GM18868 (cell line): ENCODE measurements at regions not wholly inside any gene's neighbourhood (a gene's known extent, or its start where the extent isn't known, plus 50 kb on each side); places are given as distances from the start of the nearest gene placed in this dataset.
"Not testable (repeated sequence)": the region's sequence is repeated elsewhere in the genome, so short reads cannot be mapped to it uniquely, and the experiment has no call there.

Experiments
- ATAC-seq: cut with Tn5 transposase; IDR thresholded peaks from one replicate; pipeline ENCODE4 v1.9.1; 2021; ENCODE audit warnings: mild to moderate bottlenecking, moderate library complexity; ENCODE audit not compliant: unreplicated experiment

DNA sequence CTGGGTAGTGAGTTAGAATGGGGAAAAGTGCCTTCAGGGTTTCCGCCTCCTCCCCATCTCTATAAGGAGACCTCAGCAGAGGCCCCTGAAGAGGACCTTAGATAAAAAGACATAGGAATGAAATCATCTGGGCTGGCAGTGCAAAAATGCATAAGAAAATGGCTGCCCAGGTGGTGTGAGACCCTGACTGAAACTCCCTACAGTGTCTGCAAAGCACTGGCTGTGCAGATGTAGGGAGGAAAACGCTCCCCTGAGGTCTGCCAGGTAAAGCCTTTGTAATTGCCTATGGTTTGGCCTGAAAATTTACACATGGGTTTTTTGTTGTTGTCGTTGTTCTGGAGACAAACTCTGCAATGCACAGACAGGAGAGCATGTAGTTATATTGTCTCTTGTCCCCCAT, 128.1 kb upstream of the VWC2 start:
- no peak for ATAC-seq

DNA sequence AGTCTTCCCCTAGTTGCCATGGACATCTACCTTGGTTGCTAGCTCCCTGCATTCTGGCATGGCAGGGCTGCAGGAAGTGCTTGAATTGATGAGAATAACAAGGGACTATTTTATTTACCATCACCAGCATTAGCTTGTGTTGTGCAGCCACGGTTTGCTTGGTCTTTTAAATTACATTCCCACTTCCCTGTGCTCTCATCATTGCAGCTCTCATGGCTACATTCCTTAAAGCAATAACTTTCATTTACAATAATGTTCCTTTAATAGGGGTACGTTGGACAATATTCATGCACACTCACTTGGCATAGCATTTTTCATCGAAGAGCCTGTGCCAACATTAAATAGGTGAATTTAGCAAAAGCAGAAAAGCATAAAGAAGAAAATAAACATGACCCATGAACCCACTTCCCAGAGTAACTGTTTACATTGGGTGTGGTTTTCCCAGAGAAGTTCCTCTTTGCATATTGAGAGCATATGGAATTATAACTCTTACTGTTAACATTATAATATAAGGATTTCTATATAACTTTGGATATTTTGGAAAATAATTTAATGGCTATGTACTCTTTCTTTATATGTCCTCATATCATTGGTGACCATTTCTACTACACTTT, 113.2 kb upstream of the VWC2 start:
- no peak for ATAC-seq

DNA sequence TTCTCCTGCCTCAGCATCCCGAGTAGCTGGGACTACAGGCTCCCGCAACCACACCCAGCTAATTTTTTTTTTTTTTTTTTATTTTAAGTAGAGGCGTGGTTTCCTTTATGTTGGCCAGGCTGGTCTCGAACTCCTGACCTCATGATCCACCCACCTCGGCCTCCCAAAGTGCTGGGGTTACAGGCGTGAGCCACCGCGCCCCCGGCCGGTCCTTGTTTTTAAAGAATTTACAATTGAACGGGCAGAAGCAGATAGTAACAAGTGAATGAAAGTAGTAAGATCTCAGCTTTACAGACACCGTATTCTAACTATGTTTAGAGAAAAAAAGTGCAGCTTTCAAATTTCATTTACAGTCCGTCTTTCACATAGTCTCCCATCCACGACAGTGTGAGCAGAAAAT, 112.5 kb upstream of the VWC2 start:
- no peak for ATAC-seq

DNA sequence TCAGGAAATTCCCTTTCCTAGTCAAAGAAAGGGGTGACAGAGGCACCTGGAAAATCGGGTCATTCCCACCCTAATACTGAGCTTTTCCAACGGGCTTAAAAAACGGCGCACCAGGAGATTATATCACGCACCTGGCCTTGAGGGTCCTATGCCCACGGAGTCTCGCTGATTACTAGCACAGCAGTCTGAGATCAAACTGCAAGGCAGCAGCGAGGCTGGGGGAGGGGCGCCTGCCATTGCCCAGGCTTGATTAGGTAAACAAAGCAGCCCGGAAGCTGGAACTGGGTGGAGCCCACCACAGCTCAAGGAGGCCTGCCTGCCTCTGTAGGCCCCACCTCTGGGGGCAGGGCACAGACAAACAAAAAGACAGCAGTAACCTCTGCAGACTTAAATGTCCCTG, 107.5 kb upstream of the VWC2 start:
- not testable (repeated sequence) for ATAC-seq

DNA sequence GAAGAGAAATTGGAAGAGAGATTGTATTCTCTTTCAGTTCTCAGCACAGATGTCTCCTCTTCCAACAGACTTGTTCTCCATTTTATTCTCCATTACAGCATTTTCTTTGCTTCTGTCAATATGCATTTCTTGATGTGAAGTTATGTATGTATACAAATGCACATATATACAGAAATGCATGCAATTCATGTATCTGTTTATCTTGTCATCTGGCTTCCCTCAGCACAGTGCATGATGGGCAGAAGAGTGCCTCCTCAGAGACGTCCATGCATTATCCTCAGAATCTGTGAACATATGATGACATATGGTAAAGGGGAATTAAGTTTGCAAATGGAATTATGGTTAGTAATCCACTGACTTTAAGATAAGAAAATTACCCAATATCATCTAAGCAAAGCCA, 106.7 kb upstream of the VWC2 start:
- no peak for ATAC-seq

DNA sequence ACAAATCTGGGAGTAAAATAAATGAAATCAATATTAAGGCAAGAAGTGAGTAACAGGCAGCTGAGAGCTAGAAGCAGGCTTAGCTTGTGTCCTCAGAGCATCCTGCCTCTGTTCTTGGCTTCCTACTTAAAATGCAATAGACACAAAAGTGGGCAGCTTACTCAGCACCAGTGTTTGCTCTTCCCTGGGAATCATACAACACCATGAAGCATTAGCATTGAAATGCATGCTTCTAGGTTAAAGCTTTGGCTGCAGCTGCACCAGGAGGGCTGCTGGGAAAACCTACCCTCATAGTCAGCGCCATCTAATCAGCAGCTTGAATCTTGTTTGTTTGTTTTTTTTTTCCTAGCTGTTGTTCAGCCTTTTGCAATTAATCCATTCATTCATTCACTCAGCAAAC, 104.2 kb upstream of the VWC2 start:
- ATAC-seq: no peak

DNA sequence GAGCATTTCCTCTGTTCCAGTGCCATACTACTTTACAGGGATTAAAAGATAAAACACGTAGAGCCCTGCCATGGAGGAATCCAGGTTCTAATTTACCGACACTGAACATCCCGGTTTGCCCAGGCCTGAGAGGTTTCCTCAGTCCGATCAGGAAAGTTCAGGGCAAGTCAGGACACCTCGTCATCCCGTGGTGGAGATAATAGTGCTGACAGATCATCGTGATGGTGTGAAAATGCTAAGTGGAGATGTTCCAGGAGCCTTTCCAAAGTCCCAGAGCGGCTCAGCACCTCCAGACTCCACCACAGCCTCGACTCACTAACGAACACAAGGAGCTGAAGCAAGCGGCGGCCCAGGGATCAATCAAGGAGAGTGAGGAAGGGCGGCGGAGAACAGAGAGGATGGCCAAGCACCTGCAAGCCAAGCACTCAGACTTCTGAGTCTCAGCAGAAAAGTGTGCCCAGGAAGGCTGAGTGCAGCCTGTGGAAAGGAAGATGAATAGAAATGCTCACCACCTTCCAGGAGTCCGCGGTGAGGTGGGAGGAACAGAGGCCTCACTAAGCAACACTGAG, 103.7 kb upstream of the VWC2 start:
- ATAC-seq: no peak

DNA sequence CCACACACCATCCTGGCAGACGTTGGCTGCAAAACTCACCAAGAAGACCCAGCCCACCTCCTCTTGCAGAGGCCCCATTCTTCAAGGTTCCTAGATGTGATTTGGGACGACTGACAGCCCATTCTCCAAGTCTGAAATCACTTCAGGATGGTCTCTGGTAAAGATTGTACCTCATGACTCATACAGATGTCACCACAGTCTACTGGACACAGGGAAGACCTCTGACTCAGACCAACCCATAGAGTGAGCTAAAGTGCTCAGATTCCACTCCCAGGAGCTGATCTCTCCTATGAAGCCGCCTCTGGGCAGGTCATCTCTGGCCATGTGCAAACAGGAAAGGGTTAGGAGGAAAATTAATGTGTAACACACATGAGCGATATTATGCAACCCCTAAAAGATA, 102.4 kb upstream of the VWC2 start:
- ATAC-seq: no peak

DNA sequence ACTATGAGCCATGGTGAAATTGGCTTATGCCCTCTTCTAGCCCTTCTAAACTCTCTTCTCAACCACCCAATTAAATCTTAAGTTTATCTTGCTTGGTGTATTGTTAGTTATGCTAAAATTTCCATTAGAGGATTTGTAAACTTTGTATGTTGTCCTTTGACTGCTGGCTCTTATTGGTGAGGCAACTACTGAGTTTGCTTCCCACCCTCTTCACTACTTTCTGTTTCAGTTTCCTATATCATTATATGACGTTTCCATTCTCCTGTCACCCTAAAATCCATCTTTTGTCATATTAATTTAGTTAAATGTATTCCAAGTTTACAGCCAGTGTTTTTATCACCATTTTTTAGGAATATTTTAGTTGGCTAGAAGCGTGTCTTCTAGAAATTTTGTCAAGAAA, 80.9 kb upstream of the VWC2 start:
- ATAC-seq: peak; percentile 68

DNA sequence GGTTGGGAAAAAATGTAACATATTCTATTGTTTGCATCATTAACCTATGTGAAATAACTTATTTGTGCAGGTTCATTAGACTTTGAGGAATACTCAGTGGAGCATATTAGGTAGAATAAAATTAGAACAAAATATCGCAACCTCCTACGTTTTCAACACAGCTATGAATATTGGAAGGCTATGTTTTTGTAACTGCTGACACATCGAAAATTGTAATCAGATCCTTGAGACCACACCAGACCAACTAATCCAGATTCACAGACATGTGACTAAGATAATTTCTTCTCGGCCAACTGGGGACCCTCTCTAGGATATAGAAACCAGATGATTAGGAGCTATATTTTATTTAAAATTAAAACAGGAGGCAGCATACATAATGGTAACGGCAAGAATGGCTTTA, 77.5 kb upstream of the VWC2 start:
- no peak for ATAC-seq

DNA sequence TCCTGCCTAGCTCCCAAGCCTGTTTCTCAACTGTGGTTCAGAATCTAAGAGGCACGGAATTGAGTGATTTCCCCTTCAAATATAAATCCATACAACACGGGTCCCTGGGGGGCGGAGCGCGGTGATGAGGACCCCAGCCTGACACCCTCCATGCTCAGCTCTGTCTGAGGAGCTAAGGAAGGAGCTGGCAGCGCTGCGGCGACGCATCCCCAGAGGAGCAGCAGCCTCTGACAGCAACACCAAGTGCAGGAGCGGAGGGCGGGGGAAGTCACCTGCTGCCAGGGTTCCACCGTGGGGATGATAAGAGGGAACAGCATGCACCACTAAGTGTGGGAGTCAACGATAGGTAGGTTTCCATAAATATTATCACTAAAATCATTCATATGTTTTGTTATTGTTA, 72.6 kb upstream of the VWC2 start:
- ATAC-seq: no peak

DNA sequence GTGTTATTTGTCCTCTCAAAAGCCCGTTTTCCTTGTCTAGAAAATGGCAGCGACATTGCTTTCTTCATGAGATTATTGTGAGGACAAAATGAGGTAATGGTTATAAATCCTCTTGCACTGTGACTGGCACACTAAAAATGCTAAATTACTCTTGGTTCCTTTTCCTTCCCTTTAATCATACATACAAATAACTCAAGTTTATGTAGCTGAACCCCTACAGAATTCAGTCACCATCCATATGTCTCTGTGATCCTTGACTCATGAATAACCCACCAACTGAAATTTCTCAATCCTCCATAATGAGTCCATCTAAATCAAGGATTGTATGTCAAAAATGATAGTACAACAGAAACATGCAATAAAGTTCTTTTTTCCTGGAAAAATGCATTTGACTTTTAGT, 71.3 kb upstream of the VWC2 start:
- no peak for ATAC-seq

DNA sequence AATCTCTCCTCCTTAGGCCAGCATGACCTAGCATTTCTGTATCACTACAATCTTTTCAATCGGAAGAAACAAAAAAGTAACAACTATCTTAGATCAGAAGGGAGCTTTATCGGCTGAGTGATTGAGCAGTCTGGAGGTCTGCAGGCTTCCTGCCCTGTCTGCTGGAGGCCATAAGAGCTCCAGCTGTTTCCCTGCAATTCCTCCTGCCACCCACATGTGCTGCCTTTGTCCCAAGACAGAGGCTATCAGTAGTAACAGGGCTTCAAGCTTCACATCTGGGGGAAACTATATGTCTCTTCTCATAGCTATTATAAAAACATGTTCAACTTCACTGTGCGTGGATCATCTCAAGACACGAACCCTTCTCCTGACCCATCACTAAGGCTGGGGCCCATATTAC, 70.1 kb upstream of the VWC2 start:
- ATAC-seq: no peak

DNA sequence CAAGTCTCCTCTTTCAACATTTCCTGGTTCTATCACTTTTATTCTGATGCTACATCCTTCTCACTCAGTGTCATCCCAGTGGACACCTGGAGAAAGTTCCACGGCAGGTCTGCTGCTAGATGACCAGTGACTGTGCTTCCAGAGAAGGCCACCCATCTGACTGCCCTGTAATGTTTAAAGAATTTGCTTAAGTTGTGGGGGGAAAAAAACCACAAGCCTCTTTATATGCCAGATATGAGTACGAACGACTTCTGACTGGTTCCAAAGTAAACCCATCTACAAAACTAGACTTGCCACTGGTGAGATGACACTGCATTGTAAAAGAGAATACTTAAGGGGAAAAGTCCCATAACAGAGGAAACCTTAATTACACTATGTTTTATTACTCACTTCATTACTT, 69.6 kb upstream of the VWC2 start:
- ATAC-seq: no peak

DNA sequence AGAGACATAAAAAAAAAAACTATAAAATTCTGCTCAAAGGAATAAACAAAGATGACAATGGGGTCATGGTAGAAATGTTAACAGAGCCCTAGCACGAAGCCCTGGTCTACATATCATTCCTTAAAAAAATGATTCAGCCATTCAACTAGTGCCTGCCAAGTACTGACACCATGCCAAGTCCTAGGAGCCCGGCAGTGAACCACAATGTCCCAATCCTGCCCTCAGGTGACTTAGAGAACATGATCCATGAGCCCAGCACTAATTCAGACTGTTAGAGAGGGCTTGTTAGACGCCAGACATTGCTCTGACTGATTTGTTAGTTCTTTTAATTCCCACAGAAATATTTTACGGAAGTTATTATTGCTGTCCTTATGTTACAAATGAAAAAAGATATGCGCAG, 67.3 kb upstream of the VWC2 start:
- ATAC-seq: no peak

DNA sequence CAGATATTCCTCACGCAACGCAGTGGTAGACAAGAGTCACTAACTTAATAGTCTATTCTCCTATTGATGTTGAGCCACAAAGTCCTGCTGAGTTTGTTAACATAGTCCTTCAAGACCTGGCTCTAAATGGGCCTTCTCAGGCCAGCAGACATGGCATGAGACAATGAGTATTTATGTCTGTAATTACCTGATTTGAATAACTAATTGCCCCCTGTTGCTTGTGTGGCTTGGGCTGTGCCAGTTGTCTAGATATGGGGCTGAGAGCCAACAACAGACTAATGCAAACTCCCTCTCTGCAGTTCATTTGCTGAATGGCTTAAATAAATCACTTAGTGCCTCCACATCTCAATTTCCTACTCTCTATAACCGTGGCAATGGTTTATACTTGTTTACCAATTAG, 65.5 kb upstream of the VWC2 start:
- no peak for ATAC-seq

DNA sequence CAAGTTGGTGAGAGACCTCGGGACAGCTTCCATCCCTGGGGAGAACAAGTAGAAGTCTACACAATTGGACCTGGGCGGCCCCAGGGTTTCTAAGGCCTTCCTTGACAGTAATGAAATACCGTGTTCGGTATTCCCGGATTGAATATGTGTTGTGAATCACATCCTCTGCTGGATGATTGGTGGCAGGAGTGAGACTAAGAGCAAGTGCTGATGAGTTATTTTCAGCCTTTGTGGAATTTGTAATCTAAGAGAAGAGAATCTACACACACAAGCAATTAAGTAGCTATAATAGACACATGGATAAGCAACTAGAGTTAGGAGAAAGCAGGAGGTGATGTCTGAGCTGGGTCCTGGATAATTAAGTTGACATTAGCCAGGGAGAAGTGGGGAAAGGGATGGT, 64.8 kb upstream of the VWC2 start:
- ATAC-seq: no peak

DNA sequence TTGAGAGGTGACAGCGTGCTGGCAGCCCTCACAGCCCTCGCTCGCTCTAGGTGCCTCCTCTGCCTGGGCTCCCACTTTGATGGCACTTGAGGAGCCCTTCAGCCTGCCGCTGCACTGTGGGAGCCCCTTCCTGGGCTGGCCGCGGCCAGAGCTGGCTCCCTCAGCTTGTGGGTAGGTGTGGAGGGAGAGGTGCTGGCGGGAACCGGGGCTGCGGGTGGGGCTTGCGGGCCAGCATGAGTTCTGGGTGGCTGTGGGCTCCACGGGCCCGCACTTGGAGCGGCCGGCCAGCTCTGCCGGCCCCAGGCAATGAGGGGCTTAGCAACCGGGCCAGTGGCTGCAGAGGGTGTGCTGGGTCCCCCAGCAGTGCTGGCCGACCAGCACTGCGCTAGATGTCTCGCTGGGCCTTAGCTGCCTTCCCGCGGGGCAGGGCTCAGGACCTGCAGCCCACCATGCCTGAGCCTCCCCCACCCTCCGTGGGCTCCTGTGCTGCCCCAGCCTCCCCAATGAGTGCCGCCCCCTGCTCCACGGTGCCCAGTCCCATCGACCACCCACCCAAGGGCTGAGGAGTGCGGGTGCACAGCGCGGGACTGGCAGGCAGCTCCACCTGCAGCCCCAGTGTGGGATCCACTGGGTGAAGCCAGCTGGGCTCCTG, 62.2 kb upstream of the VWC2 start:
- ATAC-seq: not testable (repeated sequence)

DNA sequence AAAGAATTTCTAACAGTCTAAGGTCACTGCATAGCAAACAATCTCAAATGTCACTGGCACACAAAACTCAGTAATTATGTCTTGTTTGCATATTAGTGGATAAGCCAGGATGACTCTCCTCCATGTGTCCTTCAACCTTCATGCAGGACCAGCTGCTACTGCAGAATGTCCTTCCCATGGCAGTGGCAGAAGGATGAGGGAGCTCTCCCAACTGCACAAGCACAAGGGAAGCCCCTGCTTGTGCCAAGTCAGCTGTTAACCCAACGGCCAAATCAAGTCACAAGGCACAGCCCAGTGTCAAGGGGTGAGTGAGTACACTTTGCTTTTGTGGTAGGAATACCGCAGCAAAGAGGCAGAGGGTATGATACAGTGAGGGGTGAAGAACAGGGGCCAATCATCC, 59.3 kb upstream of the VWC2 start:
- no peak for ATAC-seq

DNA sequence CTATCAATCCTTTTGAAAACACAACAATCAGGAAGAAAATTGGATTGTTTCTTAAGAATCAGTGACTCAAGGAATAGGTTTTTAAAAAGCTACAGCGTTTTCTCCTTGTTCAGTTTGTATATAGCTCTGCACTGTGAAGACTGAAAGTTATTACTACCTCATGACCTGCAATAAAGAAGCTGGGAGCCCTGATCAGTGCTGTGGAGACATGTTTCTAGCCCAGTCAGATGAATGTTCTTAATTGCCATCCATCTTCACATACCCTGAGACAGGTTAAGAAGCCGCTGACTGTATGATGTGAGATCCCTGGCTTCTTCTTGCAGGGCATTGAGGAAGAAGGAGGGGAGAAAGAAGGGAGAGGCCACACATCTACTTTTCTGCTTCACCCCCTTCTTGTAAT, 58.0 kb upstream of the VWC2 start:
- ATAC-seq: no peak

DNA sequence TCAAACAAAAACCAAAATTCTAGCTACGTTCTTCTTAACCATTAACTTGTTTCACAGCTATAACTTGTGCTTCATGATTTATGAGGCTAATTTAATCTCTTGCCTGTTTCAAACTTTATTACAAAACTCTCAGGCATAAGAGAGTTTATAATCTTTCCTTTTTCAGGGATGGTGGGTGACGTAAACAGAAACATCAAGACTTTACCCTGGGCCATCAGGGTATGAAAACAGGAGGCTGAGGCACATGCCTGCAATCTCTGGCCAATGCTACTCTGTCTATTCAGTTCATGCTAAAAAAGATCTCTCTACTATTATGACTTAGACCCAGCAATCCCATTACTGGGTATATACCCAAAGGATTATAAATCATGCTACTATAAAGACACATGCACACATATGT, 55.9 kb upstream of the VWC2 start:
- ATAC-seq: no peak

DNA sequence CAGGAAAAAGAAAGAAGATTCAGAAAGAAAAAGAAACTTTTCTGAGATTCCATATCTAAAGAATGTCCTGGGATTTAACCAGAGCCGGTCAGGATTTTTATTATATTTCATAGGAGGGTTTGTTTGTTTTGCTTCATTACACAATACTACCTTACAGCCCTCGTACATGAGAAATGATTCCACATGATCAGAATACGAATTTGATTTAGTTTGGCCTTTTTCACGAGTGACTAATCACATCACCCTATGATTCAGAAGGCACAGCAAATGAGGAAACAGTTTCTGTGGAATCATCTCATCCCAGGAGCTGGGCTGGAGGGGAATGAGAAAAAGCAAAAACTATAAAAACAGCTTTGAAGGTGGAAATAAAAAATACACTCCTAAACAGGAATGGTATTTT, 54.7 kb upstream of the VWC2 start:
- ATAC-seq: no peak

DNA sequence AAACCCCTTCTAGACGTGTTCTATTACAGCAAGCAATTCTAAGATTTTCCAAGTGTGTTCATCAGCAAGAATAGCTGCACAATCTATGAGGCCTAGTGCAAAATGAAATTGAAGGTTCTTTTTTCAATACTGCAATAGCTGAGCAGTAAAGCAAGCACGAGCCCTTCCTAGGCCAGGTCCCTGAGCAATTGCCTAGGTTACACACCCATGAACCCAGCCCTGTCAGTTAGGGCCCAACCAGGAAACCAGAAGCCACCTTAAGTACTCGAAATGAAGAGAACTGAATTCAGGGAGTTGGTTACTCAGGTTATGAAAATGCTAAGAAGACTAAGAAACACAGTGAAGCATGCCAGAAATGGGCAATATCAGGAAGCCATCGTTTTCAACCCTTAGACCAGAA, 52.0 kb upstream of the VWC2 start:
- ATAC-seq: no peak
